ENCODE measurements at regions not wholly inside any gene's neighbourhood (a gene's known extent, or its start where the extent isn't known, plus 50 kb on each side); places are given as distances from the start of the nearest gene placed in this dataset.

DNA sequence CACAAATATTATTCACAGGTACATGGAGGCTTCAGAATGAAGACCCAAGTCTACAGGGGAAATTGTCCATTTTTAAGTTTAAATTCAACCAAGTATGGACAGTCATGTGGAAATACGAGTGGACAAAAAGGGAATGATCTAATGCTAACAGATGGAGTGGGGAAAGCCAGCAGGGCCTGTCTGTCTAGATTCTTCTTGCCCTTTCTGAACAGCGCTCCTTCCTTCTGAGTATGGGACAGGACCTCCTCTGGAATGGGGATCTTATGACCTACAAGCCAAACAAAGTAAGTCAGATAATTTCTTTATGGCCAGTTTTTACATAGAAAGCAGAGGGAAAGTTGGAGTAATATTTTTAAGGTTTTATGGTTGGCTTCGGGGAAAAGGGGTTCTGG, 119.8 kb upstream of the NEK6 start:
- Histone ChIP-seq H3K79me2 (ENCODE audit: control insufficient read depth, insufficient read depth, low read length) (no peaks in the 10 kb centered on the region), H4K20me1 (ENCODE audit: control insufficient read depth, extremely low read depth, insufficient read depth, low read length) (no peaks in the 10 kb centered on the region), H3K27me3 (ENCODE audit: control insufficient read depth, extremely low read depth, insufficient read depth, low read length) (peaks cover 6% of the 10 kb centered on the region), H3K9ac (ENCODE audit: control insufficient read depth, extremely low read depth, insufficient read depth, low read length) (no peak overlapping the region), H3K27ac (ENCODE audit: control insufficient read depth, insufficient read depth, low read length) (no peak overlapping the region), H3K4me3 (ENCODE audit: control insufficient read depth in 2 of 3, extremely low read depth in 1 of 3, insufficient read depth in 2 of 3, low read depth in 1 of 3, low read length in 3 of 3) (no peak overlapping the region), H3K4me2 (ENCODE audit: control insufficient read depth, extremely low read depth, insufficient read depth, low read depth, low read length) (no peak overlapping the region), H3K9me1 (ENCODE audit: control insufficient read depth, extremely low read depth, insufficient read depth, low read length) (no peaks in the 10 kb centered on the region), H3K4me1 (ENCODE audit: control insufficient read depth, extremely low read depth, insufficient read depth, low read length) (no peaks in the 10 kb centered on the region), H3K36me3 (ENCODE audit: control insufficient read depth in 2 of 2, extremely low read depth in 1 of 2, insufficient read depth in 2 of 2, low read length in 2 of 2) (no peaks in the 10 kb centered on the region), H2AFZ (ENCODE audit: control insufficient read depth, low read length) (no peak overlapping the region), H3K9me3 (ENCODE audit: control insufficient read depth, low read depth, low read length) (no peaks in the 10 kb centered on the region)
- FAIRE-seq (no peak), DNase-seq (ENCODE audit: low read depth, low spot score) (no peak)
- dilution Hi-C loops (cut with MboI; ENCODE audit: extremely low pct_ligation_motif_present, low sequenced_read_pairs): no loop called here
- TF ChIP-seq EZH2 (IDR thresholded peaks at IDR 0.05; ENCODE audit: low read length): no peak
- TF ChIP-seq, protein P1, sequence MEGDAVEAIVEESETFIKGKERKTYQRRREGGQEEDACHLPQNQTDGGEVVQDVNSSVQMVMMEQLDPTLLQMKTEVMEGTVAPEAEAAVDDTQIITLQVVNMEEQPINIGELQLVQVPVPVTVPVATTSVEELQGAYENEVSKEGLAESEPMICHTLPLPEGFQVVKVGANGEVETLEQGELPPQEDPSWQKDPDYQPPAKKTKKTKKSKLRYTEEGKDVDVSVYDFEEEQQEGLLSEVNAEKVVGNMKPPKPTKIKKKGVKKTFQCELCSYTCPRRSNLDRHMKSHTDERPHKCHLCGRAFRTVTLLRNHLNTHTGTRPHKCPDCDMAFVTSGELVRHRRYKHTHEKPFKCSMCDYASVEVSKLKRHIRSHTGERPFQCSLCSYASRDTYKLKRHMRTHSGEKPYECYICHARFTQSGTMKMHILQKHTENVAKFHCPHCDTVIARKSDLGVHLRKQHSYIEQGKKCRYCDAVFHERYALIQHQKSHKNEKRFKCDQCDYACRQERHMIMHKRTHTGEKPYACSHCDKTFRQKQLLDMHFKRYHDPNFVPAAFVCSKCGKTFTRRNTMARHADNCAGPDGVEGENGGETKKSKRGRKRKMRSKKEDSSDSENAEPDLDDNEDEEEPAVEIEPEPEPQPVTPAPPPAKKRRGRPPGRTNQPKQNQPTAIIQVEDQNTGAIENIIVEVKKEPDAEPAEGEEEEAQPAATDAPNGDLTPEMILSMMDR (optimal IDR thresholded peaks at IDR 0.05 in 1 of 3, IDR thresholded peaks at IDR 0.05 in 1 of 3, conservative IDR thresholded peaks at IDR 0.05 in 1 of 3; ENCODE audit: extremely low read depth in 1 of 3, insufficient read depth in 2 of 3, low read length in 3 of 3): no peak

DNA sequence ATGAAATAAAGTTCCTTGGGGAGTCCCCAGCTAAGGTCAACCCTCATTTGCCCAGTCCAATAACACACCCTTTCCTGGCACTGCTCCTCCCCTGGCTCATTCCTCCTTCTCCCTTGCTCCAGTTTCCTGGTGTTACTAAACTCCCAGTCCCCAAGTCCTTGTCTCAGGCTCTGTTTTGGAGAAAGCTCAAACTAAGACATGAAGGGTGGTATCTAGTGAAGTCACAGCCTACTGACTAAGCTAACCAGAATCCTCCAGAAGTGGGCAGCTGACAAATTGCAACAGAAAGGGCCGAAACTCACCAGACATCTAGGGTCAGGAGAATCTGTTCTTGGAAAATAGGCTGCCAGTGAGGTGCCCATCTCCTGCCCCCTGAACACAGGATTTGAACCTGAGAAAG, 118.7 kb upstream of the NEK6 start:
- no peak overlapping the region for H3K27ac ChIP-seq (ENCODE audit: control insufficient read depth, insufficient read depth, low read length)
- H3K4me3 ChIP-seq (ENCODE audit: control insufficient read depth in 2 of 3, extremely low read depth in 1 of 3, insufficient read depth in 2 of 3, low read depth in 1 of 3, low read length in 3 of 3): no peak overlapping the region
- FAIRE-seq (no peak), DNase-seq (ENCODE audit: low read depth, low spot score) (no peak)
- H4K20me1 ChIP-seq (ENCODE audit: control insufficient read depth, extremely low read depth, insufficient read depth, low read length): no peaks in the 10 kb centered on the region
- H3K9me3 ChIP-seq (ENCODE audit: control insufficient read depth, low read depth, low read length): no peaks in the 10 kb centered on the region
- H3K4me1 ChIP-seq (ENCODE audit: control insufficient read depth, extremely low read depth, insufficient read depth, low read length): no peaks in the 10 kb centered on the region
- dilution Hi-C loops (cut with MboI; ENCODE audit: extremely low pct_ligation_motif_present, low sequenced_read_pairs): no loop called here
- no peak overlapping the region for H3K4me2 ChIP-seq (ENCODE audit: control insufficient read depth, extremely low read depth, insufficient read depth, low read depth, low read length)
- no peaks in the 10 kb centered on the region for H3K79me2 ChIP-seq (ENCODE audit: control insufficient read depth, insufficient read depth, low read length)
- no peak for TF ChIP-seq EZH2 (IDR thresholded peaks at IDR 0.05; ENCODE audit: low read length)
- TF ChIP-seq, protein P1 (optimal IDR thresholded peaks at IDR 0.05 in 1 of 3, IDR thresholded peaks at IDR 0.05 in 1 of 3, conservative IDR thresholded peaks at IDR 0.05 in 1 of 3; ENCODE audit: extremely low read depth in 1 of 3, insufficient read depth in 2 of 3, low read length in 3 of 3): no peak
- no peaks in the 10 kb centered on the region for H3K9me1 ChIP-seq (ENCODE audit: control insufficient read depth, extremely low read depth, insufficient read depth, low read length)
- no peak overlapping the region for H2AFZ ChIP-seq (ENCODE audit: control insufficient read depth, low read length)
- H3K27me3 ChIP-seq (ENCODE audit: control insufficient read depth, extremely low read depth, insufficient read depth, low read length): peaks cover 6% of the 10 kb centered on the region
- no peaks in the 10 kb centered on the region for H3K36me3 ChIP-seq (ENCODE audit: control insufficient read depth in 2 of 2, extremely low read depth in 1 of 2, insufficient read depth in 2 of 2, low read length in 2 of 2)
- H3K9ac ChIP-seq (ENCODE audit: control insufficient read depth, extremely low read depth, insufficient read depth, low read length): no peak overlapping the region

Measured in keratinocyte (primary cell).